Fibroblast of villous mesenchyme (primary cell): ENCODE measurements at regions not wholly inside any gene's neighbourhood (a gene's known extent, or its start where the extent isn't known, plus 50 kb on each side); places are given as distances from the start of the nearest gene placed in this dataset.

Source experiments
- DNase-seq: peaks from one replicate; pipeline ENCODE4 v3.0.0-alpha.2; 2010; ENCODE audit warnings: low read depth
- H3K4me3 ChIP-seq: 2 replicates; pipeline ENCODE4 v1.5.1; 2011; ENCODE audit warnings: low read depth, mild to moderate bottlenecking, low read length
- CTCF ChIP-seq: IDR thresholded peaks from 2 replicates; pipeline ENCODE4 v1.5.1; 2012; ENCODE audit warnings: low read depth, mild to moderate bottlenecking, low read length; ENCODE audit not compliant: insufficient read depth

DNA sequence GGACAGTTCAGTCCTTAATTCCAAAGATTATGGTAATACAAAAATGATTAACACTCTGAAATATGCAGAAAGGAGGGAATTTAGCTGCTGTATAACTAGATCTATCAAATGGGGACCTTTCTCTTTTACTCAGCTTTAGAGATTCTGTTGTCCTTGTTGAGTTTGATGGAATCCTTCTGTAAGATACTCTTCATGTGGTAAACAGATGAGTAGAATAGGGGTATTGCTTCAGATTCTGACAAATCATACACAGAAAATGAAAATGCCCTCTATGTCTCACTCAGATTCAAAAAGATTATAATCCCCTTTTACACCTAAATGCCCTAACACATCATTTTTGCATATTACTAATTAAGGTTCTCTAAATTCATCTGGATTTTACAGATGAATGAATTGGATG, 50.7 kb downstream of the ARHGAP35 start:
- no peak overlapping the region for H3K4me3 ChIP-seq
- DNase-seq, result no peak
- no peak for TF ChIP-seq CTCF

- TF ChIP-seq CTCF, result no peak
- no peak for DNase-seq
- peak overlapping the region; percentile 33 for H3K4me3 ChIP-seq
Observed at GRCh38 chr19:46913198-46913851, 52.5 kb downstream of the ARHGAP35 start.

DNA sequence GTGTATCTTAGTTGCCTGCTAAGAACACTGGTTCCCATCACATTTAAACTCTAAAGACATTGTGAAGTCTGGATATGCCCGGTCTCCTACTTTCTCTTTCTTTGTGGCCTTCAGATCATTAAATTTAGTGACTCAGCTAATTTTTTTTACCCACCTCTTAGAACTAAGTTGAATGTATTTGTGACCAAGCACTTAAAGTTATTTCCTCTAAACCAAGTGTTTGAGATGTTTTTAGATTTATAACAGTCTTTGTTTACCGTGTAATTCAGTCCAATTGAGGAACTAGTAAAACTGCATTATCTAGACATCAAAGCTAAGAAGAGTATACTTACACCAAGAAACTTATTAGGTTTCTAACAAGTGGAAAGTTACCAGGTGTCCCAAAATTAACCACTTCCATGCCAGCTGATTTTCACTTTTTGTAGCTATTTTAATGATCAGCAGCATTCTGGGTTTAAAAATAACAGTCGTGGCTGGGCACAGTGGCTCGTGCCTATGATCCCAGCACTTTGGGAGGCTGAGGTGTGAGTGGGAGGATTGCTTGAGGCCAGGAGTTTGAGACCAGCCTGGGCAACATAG, 53.1 kb downstream of the ARHGAP35 start:
- TF ChIP-seq CTCF, result no peak
- peak overlapping the region; percentile 33 for H3K4me3 ChIP-seq
- peak; percentile 90 for DNase-seq

GRCh38 chr19:46915386-46915785, 54.6 kb downstream of the ARHGAP35 start:
- no peak for DNase-seq
- no peak overlapping the region for H3K4me3 ChIP-seq
- no peak for TF ChIP-seq CTCF

GRCh38 chr19:46917002-46917401, 56.2 kb downstream of the ARHGAP35 start:
- H3K4me3 ChIP-seq, result no peak overlapping the region
- TF ChIP-seq CTCF, result no peak
- no peak for DNase-seq

GRCh38 chr19:46919324-46919723, 58.5 kb downstream of the ARHGAP35 start:
- DNase-seq, result no peak
- TF ChIP-seq CTCF, result no peak
- no peak overlapping the region for H3K4me3 ChIP-seq

DNA sequence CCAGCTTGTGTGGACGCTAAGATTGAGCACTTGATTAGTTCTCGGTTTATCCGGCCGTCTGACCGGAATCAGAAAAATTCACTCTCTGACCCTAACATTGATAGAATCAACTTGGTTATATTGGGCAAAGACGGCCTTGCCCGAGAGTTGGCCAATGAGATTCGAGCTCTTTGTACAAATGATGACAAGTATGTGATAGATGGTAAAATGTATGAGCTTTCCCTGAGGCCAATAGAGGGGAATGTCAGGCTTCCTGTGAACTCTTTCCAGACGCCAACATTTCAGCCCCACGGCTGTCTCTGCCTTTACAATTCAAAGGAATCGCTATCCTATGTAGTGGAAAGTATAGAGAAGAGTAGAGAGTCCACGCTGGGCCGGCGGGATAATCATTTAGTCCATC, 59.6 kb downstream of the ARHGAP35 start:
- DNase-seq, result no peak
- TF ChIP-seq CTCF, result no peak
- H3K4me3 ChIP-seq, result no peak overlapping the region
